Hepatocyte (in vitro differentiated cells): ENCODE measurements at regions not wholly inside any gene's neighbourhood (a gene's known extent, or its start where the extent isn't known, plus 50 kb on each side); places are given as distances from the start of the nearest gene placed in this dataset.
"Not testable (repeated sequence)": the region's sequence is repeated elsewhere in the genome, so short reads cannot be mapped to it uniquely, and the experiment has no call there.

Source experiments
- DNase-seq: peaks from one replicate; pipeline ENCODE4 v3.0.0-alpha.2; 2016; ENCODE audit warnings: low spot score
- H2AFZ ChIP-seq: fragments of 200-600 bp; sonication (generic); 2 replicates; pipeline ENCODE4 v1.6.0; 2016; ENCODE audit warnings: antibody characterized with exemption, mild to moderate bottlenecking
- H3K27ac ChIP-seq: fragments of 200-600 bp; sonication (generic); 2 replicates; pipeline ENCODE4 v1.5.1; 2016; ENCODE audit warnings: mild to moderate bottlenecking
- H3K27me3 ChIP-seq: fragments of 200-600 bp; sonication (generic); 2 replicates; pipeline ENCODE4 v1.6.1; 2016
- H3K36me3 ChIP-seq: fragments of 200-600 bp; sonication (generic); replicated peaks from 2 replicates; pipeline ENCODE4 v1.5.1; 2016; ENCODE audit warnings: low read depth; ENCODE audit not compliant: insufficient read depth
- H3K4me1 ChIP-seq: fragments of 200-600 bp; sonication (generic); 2 replicates; pipeline ENCODE4 v1.5.1; 2016; ENCODE audit warnings: mild to moderate bottlenecking, moderate library complexity; ENCODE audit not compliant: insufficient read depth
- H3K4me2 ChIP-seq: fragments of 200-600 bp; sonication (generic); 2 replicates; pipeline ENCODE4 v1.6.0; 2016
- H3K4me3 ChIP-seq: fragments of 200-600 bp; sonication (generic); 2 replicates; pipeline ENCODE4 v1.5.1; 2016; ENCODE audit warnings: mild to moderate bottlenecking
- H3K79me2 ChIP-seq: fragments of 200-600 bp; sonication (generic); 2 replicates; pipeline ENCODE4 v1.6.0; 2017; ENCODE audit warnings: mild to moderate bottlenecking
- H3K9me2 ChIP-seq: fragments of 200-600 bp; sonication (generic); replicated peaks from 2 replicates; pipeline ENCODE4 v1.6.0; 2017; ENCODE audit warnings: mild to moderate bottlenecking; ENCODE audit not compliant: insufficient read depth
- H3K9me3 ChIP-seq: fragments of 200-600 bp; sonication (generic); 2 replicates; pipeline ENCODE4 v1.5.1; 2016; ENCODE audit warnings: low read depth, mild to moderate bottlenecking
- H4K20me1 ChIP-seq: fragments of 200-600 bp; sonication (generic); 2 replicates; pipeline ENCODE4 v1.6.0; 2016; ENCODE audit warnings: mild to moderate bottlenecking; ENCODE audit not compliant: insufficient read depth, poor library complexity, severe bottlenecking
- CTCF ChIP-seq: fragments of 200-600 bp; sonication (generic); IDR thresholded peaks from 2 replicates; pipeline ENCODE4 v1.5.1; 2016; ENCODE audit warnings: antibody characterized with exemption, mild to moderate bottlenecking; ENCODE audit not compliant: poor library complexity
- EZH2 ChIP-seq: fragments of 200-600 bp; sonication (generic); IDR thresholded peaks from 2 replicates; pipeline ENCODE4 v1.6.1; 2016; ENCODE audit warnings: antibody characterized with exemption, mild to moderate bottlenecking, borderline replicate concordance
- EZH2phosphoT487 ChIP-seq: fragments of 200-600 bp; sonication (generic); IDR thresholded peaks from one replicate; pipeline ENCODE4 v1.6.1; 2018; ENCODE audit warnings: antibody characterized with exemption, mild to moderate bottlenecking, low read depth, moderate library complexity; ENCODE audit not compliant: unreplicated experiment, severe bottlenecking
- WGBS: methylation state at CpG from one replicate; pipeline ENCODE4 v1.1.6; 2016; ENCODE audit warnings: low lambda C conversion rate; ENCODE audit errors: missing lambda C conversion rate; 5-methylcytosine and 5-hydroxymethylcytosine counted together

GRCh38 chr7:24158975-24159374 lies 125.0 kb upstream of the NPY start:
- Histone ChIP-seq H3K36me3 (no peaks in the 10 kb centered on the region), H4K20me1 (no peaks in the 10 kb centered on the region), H3K27ac (no peak overlapping the region), H3K79me2 (no peaks in the 10 kb centered on the region), H2AFZ (no peak overlapping the region), H3K9me3 (no peaks in the 10 kb centered on the region), H3K4me2 (no peak overlapping the region), H3K4me1 (no peaks in the 10 kb centered on the region), H3K9me2 (no peaks in the 10 kb centered on the region), H3K27me3 (no peaks in the 10 kb centered on the region), H3K4me3 (no peak overlapping the region)
- TF ChIP-seq CTCF (no peak), EZH2phosphoT487 (no peak), EZH2 (no peak)
- WGBS, result 83% methylated on average over 6 of the region's 6 CpGs
- DNase-seq, result no peak

GRCh38 chr7:24164401-24164800 lies 119.6 kb upstream of the NPY start:
- no peak for DNase-seq
- 72% methylated on average over 4 of the region's 4 CpGs for WGBS
- no peak overlapping the region for H2AFZ ChIP-seq

GRCh38 chr7:24169077-24169624 lies 114.8 kb upstream of the NPY start:
- H2AFZ ChIP-seq, result no peak overlapping the region
- 94% methylated on average over 5 of the region's 5 CpGs for WGBS
- H3K4me3 ChIP-seq, result no peak overlapping the region
- H3K9me2 ChIP-seq, result no peaks in the 10 kb centered on the region
- H3K27ac ChIP-seq, result no peak overlapping the region
- H3K9me3 ChIP-seq, result no peaks in the 10 kb centered on the region
- no peaks in the 10 kb centered on the region for H3K79me2 ChIP-seq
- H3K4me1 ChIP-seq, result no peaks in the 10 kb centered on the region
- DNase-seq, result no peak
- H4K20me1 ChIP-seq, result no peaks in the 10 kb centered on the region
- TF ChIP-seq EZH2 (no peak), CTCF (no peak), EZH2phosphoT487 (no peak)
- no peaks in the 10 kb centered on the region for H3K36me3 ChIP-seq
- no peak overlapping the region for H3K4me2 ChIP-seq
- no peaks in the 10 kb centered on the region for H3K27me3 ChIP-seq

More at GRCh38 chr7:24164401-24164800, 119.6 kb upstream of the NPY start:
- Histone ChIP-seq H3K4me3 (no peak overlapping the region), H3K9me2 (no peaks in the 10 kb centered on the region), H3K4me2 (no peak overlapping the region), H3K27ac (no peak overlapping the region), H3K4me1 (no peaks in the 10 kb centered on the region), H3K79me2 (no peaks in the 10 kb centered on the region), H3K27me3 (no peaks in the 10 kb centered on the region), H3K36me3 (no peaks in the 10 kb centered on the region), H4K20me1 (no peaks in the 10 kb centered on the region), H3K9me3 (no peaks in the 10 kb centered on the region)
- TF ChIP-seq CTCF (no peak), EZH2phosphoT487 (no peak), EZH2 (no peak)

GRCh38 chr7:24171951-24172350 lies 112.0 kb upstream of the NPY start:
- H4K20me1 ChIP-seq, H3K9me2 ChIP-seq, H3K27me3 ChIP-seq, H3K4me3 ChIP-seq, H3K79me2 ChIP-seq, H2AFZ ChIP-seq, H3K4me1 ChIP-seq, H3K27ac ChIP-seq, H3K9me3 ChIP-seq, H3K36me3 ChIP-seq, H3K4me2 ChIP-seq: not testable (repeated sequence)
- WGBS, result 50% methylated on average over 9 of the region's 9 CpGs
- DNase-seq, result peak; percentile 39
